IMR-90 (cell line): ENCODE measurements at regions not wholly inside any gene's neighbourhood (a gene's known extent, or its start where the extent isn't known, plus 50 kb on each side); places are given as distances from the start of the nearest gene placed in this dataset.

Experiments used
- ATAC-seq: fragments of 200-7000 bp; cut with Tn5 transposase; 2 replicates; pipeline ENCODE4 v1.9.1; 2020; ENCODE audit warnings: low read depth, mild to moderate bottlenecking, moderate library complexity
- BruUV-seq: library from RNA; stranded (reverse); fragments of 400-500 nt; replicated peaks from 2 replicates; lab custom pipeline; 2021; lab: Mats Ljungman, UMichigan
- CTCF ChIA-PET: fragments of 300-600 bp; formaldehyde crosslinking; extraction: SDS; loops from one replicate; lab custom pipeline; 2021; ENCODE audit warnings: antibody characterized with exemption; lab: Yijun Ruan, JAX
- POLR2A ChIA-PET: fragments of 300-600 bp; sonication (Branson Sonifier 250); formaldehyde crosslinking; loops from one replicate; lab custom pipeline; 2022; ENCODE audit warnings: antibody characterized with exemption; ENCODE audit not compliant: unreplicated experiment; lab: Charles Lee
- DNase-seq: peaks from one replicate; pipeline ENCODE4 v3.0.0; 2013
- H2AFZ ChIP-seq: replicated peaks from 2 replicates; pipeline ENCODE3; 2013; ENCODE audit warnings: low read length, mild to moderate bottlenecking; ENCODE audit not compliant: poor library complexity
- H2AK5ac ChIP-seq: 2 replicates; pipeline ENCODE4 v1.6.1; 2013; ENCODE audit warnings: low read depth, low read length, inconsistent platforms
- H2AK9ac ChIP-seq: replicated peaks from 2 replicates; pipeline ENCODE3; 2013; ENCODE audit warnings: mild to moderate bottlenecking, low read depth, low read length, moderate library complexity; ENCODE audit not compliant: poor library complexity
- H2BK120ac ChIP-seq: 2 replicates; pipeline ENCODE4 v1.6.1; 2013; ENCODE audit warnings: low read depth, low read length, inconsistent platforms
- H2BK15ac ChIP-seq: 3 replicates; pipeline ENCODE4 v1.6.1; 2013; ENCODE audit warnings: low read depth, low read length, inconsistent platforms
- H2BK20ac ChIP-seq: 2 replicates; pipeline ENCODE4 v1.6.1; 2013; ENCODE audit warnings: low read depth, mild to moderate bottlenecking, inconsistent platforms, low read length, moderate library complexity
- H2BK5ac ChIP-seq: 2 replicates; pipeline ENCODE4 v1.6.1; 2013; ENCODE audit warnings: mild to moderate bottlenecking, low read depth, low read length, inconsistent platforms; ENCODE audit not compliant: poor library complexity, severe bottlenecking
- H3K14ac ChIP-seq: replicated peaks from 2 replicates; pipeline ENCODE4 v1.6.1; 2013; ENCODE audit warnings: low read depth, low read length, inconsistent platforms
- H3K18ac ChIP-seq: 2 replicates; pipeline ENCODE4 v1.6.1; 2013; ENCODE audit warnings: low read depth, low read length, control low read depth
- H3K23ac ChIP-seq: 2 replicates; pipeline ENCODE4 v1.6.1; 2013; ENCODE audit warnings: low read depth, low read length, inconsistent platforms
- H3K27ac ChIP-seq: 2 replicates; pipeline ENCODE4 v1.5.1; 2013; ENCODE audit warnings: mild to moderate bottlenecking, control low read depth, low read length; ENCODE audit not compliant: insufficient read depth
- H3K27me3 ChIP-seq: 2 replicates; pipeline ENCODE4 v1.6.1; 2013; ENCODE audit warnings: low read length; ENCODE audit not compliant: control insufficient read depth, insufficient read depth
- H3K36me3 ChIP-seq: 2 replicates; pipeline ENCODE4 v1.6.1; 2013; ENCODE audit warnings: low read length, mixed read lengths; ENCODE audit not compliant: control insufficient read depth, insufficient read depth
- H3K4ac ChIP-seq: 2 replicates; pipeline ENCODE4 v1.6.1; 2013; ENCODE audit warnings: low read depth, low read length, inconsistent platforms
- H3K4me1 ChIP-seq: 2 replicates; pipeline ENCODE4 v1.6.1; 2013; ENCODE audit warnings: low read length, mixed read lengths; ENCODE audit not compliant: control insufficient read depth, insufficient read depth
- H3K4me2 ChIP-seq: 2 replicates; pipeline ENCODE4 v1.6.1; 2013; ENCODE audit warnings: low read depth, mild to moderate bottlenecking, control low read depth, low read length, moderate library complexity
- H3K4me3 ChIP-seq: 2 replicates; pipeline ENCODE4 v1.5.1; 2013; ENCODE audit warnings: low read depth, mild to moderate bottlenecking, control low read depth, low read length, moderate library complexity; ENCODE audit not compliant: insufficient read depth
- H3K56ac ChIP-seq: 2 replicates; pipeline ENCODE4 v1.6.1; 2013; ENCODE audit warnings: low read length, inconsistent platforms; ENCODE audit not compliant: insufficient read depth; ENCODE audit errors: extremely low read depth
- H3K79me1 ChIP-seq, 2 experiments: 2 replicates each; pipeline ENCODE4 v1.6.1; 2013; ENCODE audit warnings: low read length in 2 of 2, inconsistent platforms in 1 of 2, low read depth in 1 of 2
- H3K9ac ChIP-seq: 2 replicates; pipeline ENCODE4 v1.6.1; 2013; ENCODE audit warnings: low read depth, low read length, control low read depth
- H3K9me1 ChIP-seq: 2 replicates; pipeline ENCODE4 v1.6.1; 2013; ENCODE audit warnings: low read length, inconsistent platforms; ENCODE audit not compliant: insufficient read depth
- H3K9me3 ChIP-seq: 2 replicates; pipeline ENCODE4 v1.6.1; 2013; ENCODE audit warnings: low read length; ENCODE audit not compliant: control insufficient read depth, insufficient read depth
- H4K20me1 ChIP-seq: 2 replicates; pipeline ENCODE4 v1.6.1; 2013; ENCODE audit warnings: low read length, inconsistent platforms; ENCODE audit not compliant: insufficient read depth
- H4K5ac ChIP-seq: 2 replicates; pipeline ENCODE4 v1.6.1; 2013; ENCODE audit warnings: mild to moderate bottlenecking, low read depth, low read length, control low read depth
- H4K8ac ChIP-seq, 2 experiments: 2 replicates each; pipeline ENCODE4 v1.6.1; 2013; ENCODE audit warnings: low read depth in 2 of 2, low read length in 2 of 2, control low read depth in 1 of 2, inconsistent platforms in 1 of 2
- H4K91ac ChIP-seq: 2 replicates; pipeline ENCODE4 v1.6.1; 2013; ENCODE audit warnings: low read depth, low read length, inconsistent platforms; ENCODE audit not compliant: insufficient read depth
- CEBPB ChIP-seq: IDR thresholded peaks from 2 replicates; pipeline ENCODE4 v1.6.1; 2012; ENCODE audit warnings: low read depth, low read length, improper control_type of control experiment
- CHD1 ChIP-seq: IDR thresholded peaks from 2 replicates; pipeline ENCODE4 v1.6.1; 2012; ENCODE audit warnings: low read depth, low read length, improper control_type of control experiment
- ELK1 ChIP-seq: fragments of 150-350 bp; IDR thresholded peaks from 2 replicates; pipeline ENCODE4 v1.6.1; 2016; ENCODE audit warnings: low read depth, mild to moderate bottlenecking, low read length, moderate library complexity, borderline replicate concordance
- RAD21 ChIP-seq: IDR thresholded peaks from 2 replicates; pipeline ENCODE4 v1.6.1; 2012; ENCODE audit warnings: low read length, improper control_type of control experiment
- RFX5 ChIP-seq: IDR thresholded peaks from 2 replicates; pipeline ENCODE4 v1.8.0; 2012; ENCODE audit warnings: low read depth, mild to moderate bottlenecking, low read length, moderate library complexity
- SMC3 ChIP-seq: fragments of 150-350 bp; IDR thresholded peaks from 2 replicates; pipeline ENCODE4 v1.6.1; 2016; ENCODE audit warnings: low read depth, mild to moderate bottlenecking, antibody characterized with exemption, low read length, moderate library complexity
- WGBS, 2 experiments: methylation state at CpG; one replicate each; pipeline versions ENCODE4 v1.1.5 to v1.1.7; 2013; ENCODE audit warnings: missing lambda C conversion rate in 2 of 2; ENCODE audit not compliant: insufficient read length in 1 of 2; ENCODE audit errors: extremely low coverage in 2 of 2; 5-methylcytosine and 5-hydroxymethylcytosine counted together
- dilution Hi-C: fragments of 300-500 bp; cut with HindIII; formaldehyde crosslinking; loops from one replicate; pipeline ENCODE4 v1.14.3; 2018; ENCODE audit warnings: low sequenced_read_pairs; ENCODE audit not compliant: unreplicated experiment
- in situ Hi-C: fragments of 300-500 bp; cut with MboI; formaldehyde crosslinking; loops from 3 replicates; pipeline ENCODE4 v1.14.3; 2019; ENCODE audit warnings: low sequenced_read_pairs, inconsistent platforms, mixed read lengths
- intact Hi-C: fragments of 100-400 bp; cut with micrococcal nuclease; formaldehyde crosslinking; loops from 2 replicates; pipeline ENCODE4 v1.10.0; 2022
- TF ChIP-seq, protein P1 (sequence below): fragments of 150-350 bp; IDR thresholded peaks from 2 replicates; pipeline ENCODE4 v1.6.1; 2017; ENCODE audit warnings: mild to moderate bottlenecking, antibody characterized with exemption, low read length, low read depth

GRCh38 chr14:83312511-83312910 lies 1778.9 kb upstream of the SEL1L start:
- Histone ChIP-seq H3K9me3 (no peaks in the 10 kb centered on the region), H3K4ac (no peak overlapping the region), H3K4me3 (no peak overlapping the region), H3K27ac (no peak overlapping the region), H4K20me1 (no peaks in the 10 kb centered on the region), H3K23ac (no peak overlapping the region), H4K8ac (no peak overlapping the region), H4K91ac (no peak overlapping the region), H3K4me2 (no peak overlapping the region), H3K27me3 (no peaks in the 10 kb centered on the region), H2AK5ac (no peak overlapping the region), H2BK15ac (no peak overlapping the region), H3K14ac (no peak overlapping the region), H2BK5ac (no peak overlapping the region), H2BK120ac (no peak overlapping the region), H4K5ac (no peak overlapping the region), H3K9me1 (no peaks in the 10 kb centered on the region), H3K9ac (no peak overlapping the region), H2BK20ac (no peak overlapping the region), H2AFZ (no peak overlapping the region), H3K79me1 (no peaks in the 10 kb centered on the region), H3K4me1 (no peaks in the 10 kb centered on the region), H3K18ac (no peak overlapping the region), H3K36me3 (no peaks in the 10 kb centered on the region), H2AK9ac (no peak overlapping the region), H3K56ac (no peak overlapping the region)
- DNase-seq (peak; percentile 10), ATAC-seq (no peak)
- intact Hi-C loops: no loop called here
- POLR2A ChIA-PET: interaction anchor here (0.6 kb wide), 1 partner anchor 15 kb away, joined by 3 read pairs; no protein-coding TSS in a partner anchor
- in situ Hi-C loops: no loop called here
- CTCF ChIA-PET: no interaction called here
- no TSS peak for BruUV-seq
- WGBS, 2 experiments: no CpG with 5 or more reads among the region's 2 CpGs
- dilution Hi-C loops: no loop called here
- TF ChIP-seq ELK1 (no peak), CHD1 (no peak), RAD21 (no peak), CEBPB (no peak), SMC3 (no peak), RFX5 (no peak)
- TF ChIP-seq, protein P1, sequence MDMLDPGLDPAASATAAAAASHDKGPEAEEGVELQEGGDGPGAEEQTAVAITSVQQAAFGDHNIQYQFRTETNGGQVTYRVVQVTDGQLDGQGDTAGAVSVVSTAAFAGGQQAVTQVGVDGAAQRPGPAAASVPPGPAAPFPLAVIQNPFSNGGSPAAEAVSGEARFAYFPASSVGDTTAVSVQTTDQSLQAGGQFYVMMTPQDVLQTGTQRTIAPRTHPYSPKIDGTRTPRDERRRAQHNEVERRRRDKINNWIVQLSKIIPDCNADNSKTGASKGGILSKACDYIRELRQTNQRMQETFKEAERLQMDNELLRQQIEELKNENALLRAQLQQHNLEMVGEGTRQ: no peak
